Left lung (tissue), 4 donors: ENCODE measurements at regions not wholly inside any gene's neighbourhood (a gene's known extent, or its start where the extent isn't known, plus 50 kb on each side); places are given as distances from the start of the nearest gene placed in this dataset.

Source experiments
- ATAC-seq: fragments of 200-7000 bp; cut with Tn5 transposase; one replicate; pipeline ENCODE4 v1.9.1; 2020; ENCODE audit warnings: moderate library complexity
- DNase-seq, 4 donors: peaks; one replicate each; pipeline ENCODE4 v3.0.0-alpha.2; 2013 to 2020
- H3K27ac ChIP-seq, 2 donors: fragments of 200-600 bp; sonication (generic) in 1 of 2; one replicate each; pipeline versions ENCODE4 v1.5.0 to v1.8.0; 2020 to 2021
- H3K27me3 ChIP-seq, 2 donors: fragments of 200-600 bp; sonication (generic) in 1 of 2; one replicate each; pipeline versions ENCODE4 v1.5.0 to v1.8.0; 2020 to 2021
- H3K36me3 ChIP-seq, 2 donors: fragments of 200-600 bp; sonication (generic) in 1 of 2; one replicate each; pipeline versions ENCODE4 v1.5.0 to v1.8.0; 2020 to 2021
- H3K4me1 ChIP-seq, 2 donors: fragments of 200-600 bp; one replicate each; pipeline ENCODE4 v1.8.0; 2021
- H3K4me3 ChIP-seq, 2 donors: fragments of 200-600 bp; sonication (generic) in 1 of 2; one replicate each; pipeline versions ENCODE4 v1.5.0 to v1.8.0; 2020 to 2021; ENCODE audit warnings: mild to moderate bottlenecking in 1 of 2
- H3K9me3 ChIP-seq, 2 donors: fragments of 200-600 bp; sonication (generic) in 1 of 2; one replicate each; pipeline versions ENCODE4 v1.5.0 to v1.8.0; 2020 to 2021
- CTCF ChIP-seq, 2 donors: fragments of 200-600 bp; sonication (generic) in 1 of 2; IDR thresholded peaks; one replicate each; pipeline versions ENCODE4 v1.5.0 to v1.8.0; 2021; ENCODE audit warnings: antibody characterized with exemption in 2 of 2
- intact Hi-C, 2 donors: fragments of 100-400 bp; cut with DNase I; formaldehyde crosslinking; loops; one replicate each; pipeline versions ENCODE4 v1.11.2 to v1.14.2; 2022
- donor health status: DM: no; HTN: yes; CAD: no.
- donor health status: DM: no; HTN: no; CAD: no.

GRCh38 chr10:117646718-117647117 lies 104.2 kb downstream of the EMX2 start:
- peaks cover 0 to 12% of the 10 kb centered on the region in 2 donors for H3K27me3 ChIP-seq
- no peak for TF ChIP-seq CTCF (IDR thresholded peaks at IDR 0.05)

DNA sequence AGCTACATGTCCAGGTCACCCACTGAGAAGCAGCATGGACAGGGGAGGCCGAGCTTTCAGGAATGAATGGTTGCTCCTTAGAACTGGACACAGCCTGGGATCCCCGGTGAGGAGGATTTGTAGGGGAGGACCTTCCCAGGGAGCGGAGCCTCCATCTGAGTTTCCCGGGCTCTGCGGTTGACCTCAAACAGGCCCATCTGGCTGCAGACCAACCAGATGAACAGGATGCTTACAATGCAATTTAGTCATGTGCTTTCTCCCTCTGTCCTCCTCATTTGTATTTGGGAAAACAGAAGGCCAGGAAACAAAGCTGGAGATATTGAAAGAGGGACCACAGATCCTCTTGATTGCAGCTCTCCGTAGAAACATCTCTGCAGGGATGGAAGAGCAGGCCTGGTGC lies 104.8 kb downstream of the EMX2 start:
- no peak for ATAC-seq
- Histone ChIP-seq H3K27me3 (peaks cover 0 to 12% of the 10 kb centered on the region in 2 donors), H3K27ac (no peak overlapping the region), H3K4me1 (no peaks in the 10 kb centered on the region), H3K36me3 (no peaks in the 10 kb centered on the region), H3K9me3 (peaks cover 0 to 5% of the 10 kb centered on the region in 2 donors), H3K4me3 (no peak overlapping the region)
- DNase-seq: no peak
- no peak for TF ChIP-seq CTCF (IDR thresholded peaks at IDR 0.05)
- intact Hi-C loops: no loop called here

More at GRCh38 chr10:117646718-117647117, 104.2 kb downstream of the EMX2 start:
- intact Hi-C loops: no loop called here
- no peak for DNase-seq
- no peak overlapping the region for H3K4me3 ChIP-seq
- ATAC-seq: no peak
- no peaks in the 10 kb centered on the region for H3K4me1 ChIP-seq
- H3K27ac ChIP-seq: no peak overlapping the region
- no peaks in the 10 kb centered on the region for H3K36me3 ChIP-seq
- H3K9me3 ChIP-seq: peaks cover 0 to 5% of the 10 kb centered on the region in 2 donors

GRCh38 chr10:117651121-117651520 lies 108.6 kb downstream of the EMX2 start:
- Histone ChIP-seq H3K4me3 (no peak overlapping the region), H3K27ac (no peak overlapping the region), H3K9me3 (peaks cover 0 to 19% of the 10 kb centered on the region in 2 donors), H3K27me3 (peaks cover 0 to 12% of the 10 kb centered on the region in 2 donors), H3K36me3 (no peaks in the 10 kb centered on the region), H3K4me1 (no peaks in the 10 kb centered on the region)
- ATAC-seq (no peak), DNase-seq (no peak)
- intact Hi-C loops: no loop called here
- TF ChIP-seq CTCF (IDR thresholded peaks at IDR 0.05): no peak

GRCh38 chr10:117652228-117653169 lies 110.0 kb downstream of the EMX2 start:
- DNase-seq: no peak
- Histone ChIP-seq H3K27me3 (peaks cover 0 to 5% of the 10 kb centered on the region in 2 donors), H3K4me1 (no peaks in the 10 kb centered on the region), H3K4me3 (no peak overlapping the region), H3K9me3 (peaks cover 0 to 19% of the 10 kb centered on the region in 2 donors), H3K27ac (no peak overlapping the region), H3K36me3 (no peaks in the 10 kb centered on the region)
- intact Hi-C loops: no loop called here
- no peak for TF ChIP-seq CTCF (IDR thresholded peaks at IDR 0.05)
- peak; percentile 51 for ATAC-seq

DNA sequence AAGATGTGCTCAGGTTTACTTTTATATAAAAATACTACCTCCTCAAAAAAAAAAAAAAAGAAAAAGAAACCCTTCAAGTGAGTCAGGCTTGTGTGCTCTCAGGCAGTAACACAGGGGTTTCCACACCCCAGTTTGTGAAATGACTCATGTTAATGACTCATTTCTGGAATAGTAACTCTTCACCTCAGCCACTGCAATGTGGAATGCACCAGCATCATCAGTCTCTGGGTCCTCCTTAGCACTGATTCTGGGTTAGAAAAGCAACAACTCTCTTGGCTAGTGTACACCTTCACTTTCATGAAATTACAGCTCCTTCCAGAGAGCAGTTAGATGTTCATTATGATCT lies 110.6 kb downstream of the EMX2 start:
- H3K27ac ChIP-seq: no peak overlapping the region
- H3K36me3 ChIP-seq: no peaks in the 10 kb centered on the region
- ATAC-seq (peak; percentile 96), DNase-seq (no peak)
- TF ChIP-seq CTCF (IDR thresholded peaks at IDR 0.05): no peak
- peaks cover 0 to 19% of the 10 kb centered on the region in 2 donors for H3K9me3 ChIP-seq
- no peak overlapping the region for H3K4me3 ChIP-seq
- no peaks in the 10 kb centered on the region for H3K4me1 ChIP-seq
- H3K27me3 ChIP-seq: peaks cover 0 to 5% of the 10 kb centered on the region in 2 donors
- intact Hi-C loops: no loop called here
